ENCODE measurements at regions not wholly inside any gene's neighbourhood (a gene's known extent, or its start where the extent isn't known, plus 50 kb on each side); places are given as distances from the start of the nearest gene placed in this dataset.

DNA sequence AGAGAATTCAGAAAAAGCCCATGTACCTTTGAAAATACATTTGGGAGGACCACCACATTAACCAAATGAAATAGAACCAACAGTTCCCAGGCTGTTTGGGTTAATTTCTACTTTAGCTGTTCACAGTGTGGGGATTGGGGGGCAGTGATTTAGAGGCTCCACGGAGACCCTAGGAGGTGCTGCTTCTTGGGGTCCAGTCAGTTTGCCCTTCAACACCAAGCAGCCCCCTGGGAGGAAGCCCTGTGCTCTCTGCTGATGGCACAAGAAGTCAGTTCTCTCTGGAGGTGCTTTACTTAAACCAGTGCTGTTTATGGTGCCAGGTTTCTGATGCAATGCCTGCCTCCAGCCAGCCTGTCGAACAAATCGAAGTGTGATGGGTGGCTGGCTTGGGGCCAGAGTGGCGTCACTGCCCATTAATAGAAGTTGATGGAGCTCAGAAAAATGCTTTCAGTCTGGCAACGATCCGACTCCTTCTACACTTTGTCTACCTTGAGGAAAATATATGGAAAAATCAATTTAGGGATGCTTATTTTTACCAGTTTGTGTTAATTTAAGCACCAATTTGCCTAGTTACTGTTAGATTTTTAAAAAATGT, 134.0 kb downstream of the SNX18 start:
- peak; percentile 50 for DNase-seq (ENCODE audit: low read depth)

DNA sequence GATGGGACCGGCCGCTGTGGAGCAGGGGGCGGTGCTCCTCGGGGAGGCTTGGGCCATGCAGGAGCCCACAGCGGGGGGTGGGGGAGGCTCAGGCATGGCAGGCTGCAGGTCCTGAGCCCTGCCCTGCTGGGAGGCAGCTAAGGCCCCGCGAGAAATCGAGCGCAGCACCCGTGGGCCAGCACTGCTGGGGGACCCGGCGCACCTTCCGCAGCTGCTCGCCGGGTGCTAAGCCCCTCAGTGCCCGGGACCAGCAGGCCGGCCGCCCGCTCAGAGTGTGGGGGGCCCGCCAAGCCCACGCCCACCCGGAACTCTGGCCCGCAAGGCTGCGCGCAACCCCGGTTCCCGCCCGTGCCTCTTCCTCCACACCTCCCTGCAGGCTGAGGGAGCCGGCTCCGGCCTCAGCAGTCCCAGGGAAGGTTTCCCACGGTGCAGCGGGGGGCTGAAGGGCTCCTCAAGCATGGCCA, 131.5 kb downstream of the SNX18 start:
- DNase-seq (ENCODE audit: low read depth), result no peak

DNA sequence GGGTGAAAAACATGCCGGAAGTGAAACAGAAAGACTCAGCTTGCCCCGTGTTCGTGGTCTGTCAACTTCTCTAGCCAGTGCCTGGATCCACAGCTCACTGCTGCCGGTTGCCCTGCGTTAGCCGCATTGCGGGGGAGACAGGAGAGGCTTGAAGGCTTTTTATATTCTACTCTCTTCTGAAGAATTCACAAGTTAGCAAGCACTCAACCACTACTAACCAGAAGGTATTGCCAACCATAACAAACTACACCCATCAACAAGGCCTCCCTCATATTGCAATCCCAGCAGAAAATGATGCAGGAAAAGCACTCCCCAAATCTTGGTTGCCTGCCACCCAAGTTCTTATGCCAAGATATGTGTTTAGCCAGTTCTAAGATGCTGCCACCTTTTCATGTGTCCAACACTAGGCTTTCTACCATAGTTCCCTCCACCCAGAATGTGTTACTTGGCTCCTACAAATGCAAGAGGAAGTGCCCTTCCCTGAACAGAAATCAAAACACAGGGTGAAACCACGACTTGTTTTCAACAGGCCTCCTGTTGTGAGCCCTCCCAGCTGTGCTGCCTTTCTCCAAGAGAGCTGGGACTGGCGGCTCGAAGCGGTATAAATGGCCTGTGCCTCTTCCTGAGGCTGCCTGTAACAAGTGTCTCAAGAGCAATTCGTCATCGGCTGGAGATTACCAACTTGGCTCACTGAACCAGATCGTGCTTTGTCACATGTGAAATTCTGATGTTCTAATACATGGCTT, 129.0 kb downstream of the SNX18 start:
- DNase-seq (ENCODE audit: low read depth), result peak; percentile 64

DNA sequence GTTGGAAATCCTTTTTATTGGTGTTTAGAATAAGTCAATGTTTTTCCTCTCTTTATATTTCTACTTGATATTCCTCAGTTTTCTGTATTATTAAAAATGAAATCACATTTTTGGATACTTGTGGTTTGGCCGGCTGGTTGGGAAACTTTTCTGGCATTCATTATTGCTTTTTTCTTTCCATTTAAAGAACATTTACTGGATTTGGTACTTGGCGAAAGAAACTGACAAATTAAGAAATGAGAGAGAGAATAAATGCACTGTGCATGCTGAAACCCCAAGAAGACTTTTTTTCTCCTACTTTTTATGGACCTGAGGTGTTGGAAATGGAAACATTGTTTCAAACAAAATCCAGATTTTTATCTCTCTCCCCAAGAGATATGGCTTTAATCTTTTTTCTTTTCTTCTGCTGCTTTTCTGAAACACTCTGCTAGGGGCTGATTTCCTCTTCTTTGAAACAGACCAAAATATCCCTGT, 128.4 kb downstream of the SNX18 start:
- no peak for DNase-seq (ENCODE audit: low read depth)

DNA sequence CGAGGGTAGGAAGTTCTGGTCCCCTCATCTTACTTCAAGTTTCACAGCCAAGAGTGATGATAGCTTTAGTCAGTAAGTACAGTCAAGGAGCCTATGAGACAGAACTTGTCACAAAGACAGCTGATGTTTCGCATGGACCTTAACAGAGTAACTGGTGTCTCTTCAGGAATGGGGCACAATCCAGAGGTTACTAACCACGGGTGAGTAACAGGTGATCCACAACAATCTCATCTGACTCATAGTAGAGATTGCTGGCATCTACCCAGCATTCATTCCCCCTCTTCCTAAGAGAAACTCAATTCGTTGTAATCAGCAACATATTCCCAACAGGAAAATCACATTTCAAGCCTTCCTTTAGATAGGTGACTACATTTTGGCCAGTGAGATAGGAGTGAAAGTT, 126.7 kb downstream of the SNX18 start:
- DNase-seq (ENCODE audit: low read depth), result peak; percentile 93

DNA sequence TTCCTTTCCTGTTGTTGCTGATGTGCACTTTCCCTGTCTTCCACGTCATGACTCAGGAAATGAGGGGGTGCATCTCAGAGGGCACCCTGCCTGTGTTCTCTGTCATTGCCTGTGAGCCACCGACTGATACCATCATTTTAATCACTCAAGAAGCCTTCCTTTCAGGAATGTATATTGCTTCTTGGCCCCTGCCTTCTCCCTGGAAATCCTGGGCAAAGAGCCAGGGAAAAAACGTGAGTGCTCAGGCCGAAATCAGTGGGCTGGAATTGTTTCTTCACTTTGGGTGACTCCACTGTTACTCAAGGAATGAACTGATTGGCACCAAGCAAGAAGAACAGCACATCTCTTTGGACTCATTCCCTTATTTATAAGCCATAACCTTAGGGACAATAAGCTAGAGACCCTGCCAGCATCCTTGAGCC, 126.1 kb downstream of the SNX18 start:
- peak; percentile 93 for DNase-seq (ENCODE audit: low read depth)

DNA sequence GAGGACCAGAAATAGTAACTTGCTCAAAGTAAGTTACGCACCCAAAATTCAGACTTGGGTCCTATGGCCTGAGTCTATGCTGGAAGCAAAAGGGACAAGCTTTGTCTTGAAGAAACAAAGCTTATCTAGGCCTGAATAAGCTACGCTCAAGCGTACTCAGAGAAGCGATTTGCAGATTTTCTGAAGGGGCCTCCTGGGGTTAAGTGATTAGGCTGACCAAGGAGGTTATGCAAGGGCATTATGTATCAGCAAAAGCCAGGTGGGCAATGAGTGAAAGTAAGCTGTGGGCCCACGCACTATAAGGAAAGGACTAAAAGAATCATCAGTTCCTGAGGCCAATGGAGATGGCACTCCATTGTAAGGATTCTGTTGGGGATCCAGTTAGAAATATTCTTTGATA, 122.1 kb downstream of the SNX18 start:
- no peak for DNase-seq (ENCODE audit: low read depth)

DNA sequence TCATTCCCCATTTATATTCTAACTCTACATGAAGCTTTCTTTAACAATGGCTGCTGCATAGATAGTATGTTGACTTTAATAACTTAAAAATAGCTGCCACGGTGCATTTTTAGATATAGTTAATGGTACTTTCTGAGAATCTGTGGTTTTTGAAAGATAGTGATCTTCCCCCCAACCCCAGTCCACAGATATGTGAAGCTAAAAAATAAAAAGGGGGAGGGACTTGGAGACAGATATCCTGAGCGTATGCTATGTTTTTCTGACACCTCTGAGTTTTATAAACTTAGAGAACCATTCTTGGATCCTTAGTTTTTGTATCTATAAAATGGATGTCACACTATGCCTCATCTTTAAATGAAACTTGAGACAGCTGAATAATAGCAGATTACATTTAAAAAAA, 120.5 kb downstream of the SNX18 start:
- DNase-seq (ENCODE audit: low read depth), result no peak

DNA sequence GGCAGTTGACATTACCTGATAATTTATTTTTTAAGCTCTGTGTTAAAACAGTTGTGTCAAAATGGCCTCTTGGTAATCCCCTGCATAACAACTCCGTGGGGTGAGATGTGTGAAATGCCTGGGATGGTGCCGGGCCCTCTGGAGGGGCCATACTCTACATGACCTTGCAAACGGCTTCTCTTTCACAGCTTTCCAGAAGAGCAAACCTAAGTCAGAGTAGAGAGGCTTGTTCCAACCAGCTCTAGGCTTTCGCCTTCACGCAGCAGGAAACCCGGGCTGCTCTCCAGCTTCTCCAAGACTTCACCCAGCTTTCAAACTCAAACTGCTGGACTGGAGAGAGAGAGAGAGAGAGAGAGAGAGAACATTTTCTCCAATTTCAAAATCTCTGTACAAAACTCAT, 120.1 kb downstream of the SNX18 start:
- no peak for DNase-seq (ENCODE audit: low read depth)

DNA sequence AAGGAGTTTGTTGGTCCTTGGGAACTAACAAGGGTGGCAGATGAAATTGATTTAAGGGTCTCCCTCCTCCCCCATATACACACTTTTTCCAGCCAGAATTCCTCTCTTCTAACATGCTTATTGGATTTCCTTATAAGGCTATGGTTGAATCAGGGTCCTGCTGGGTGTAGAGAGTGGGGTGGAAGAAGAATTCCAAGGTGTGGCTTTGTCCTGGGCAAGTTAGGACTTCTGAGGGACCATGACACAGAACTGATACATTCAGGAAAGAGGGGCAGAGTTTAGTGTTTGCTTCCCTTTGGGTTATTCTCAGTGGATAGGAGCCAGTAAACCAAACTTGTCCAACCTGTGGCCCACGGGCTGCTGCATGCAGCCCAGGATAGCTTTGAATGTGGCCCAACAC, 116.5 kb downstream of the SNX18 start:
- DNase-seq (ENCODE audit: low read depth), result no peak

DNA sequence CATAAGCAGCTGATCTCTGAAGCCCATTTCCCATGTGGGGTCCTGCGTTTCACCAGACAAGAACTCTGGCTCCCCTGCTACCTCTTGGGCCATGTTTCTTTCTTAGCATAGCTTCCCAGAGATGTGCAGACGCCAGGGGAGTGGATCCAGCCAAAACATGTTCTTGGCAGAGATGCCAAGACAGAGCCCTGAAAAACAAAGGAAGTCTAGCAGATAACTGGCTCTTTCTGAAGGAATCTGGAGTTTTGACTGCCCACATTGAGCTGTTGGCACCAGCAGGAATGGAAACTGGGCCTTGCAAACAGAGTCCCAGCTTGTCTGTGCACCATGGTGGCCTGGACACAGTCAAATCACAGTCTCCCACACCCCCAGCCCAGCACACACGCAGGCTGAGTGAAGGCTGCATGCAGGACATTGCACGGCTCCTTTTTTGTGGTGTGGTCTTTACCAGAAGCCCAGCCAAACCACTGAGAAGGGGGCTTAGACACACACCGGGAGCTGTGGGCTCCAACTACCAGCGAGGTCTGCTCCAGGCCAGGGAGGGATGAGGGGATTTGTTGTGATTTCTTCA, 114.7 kb downstream of the SNX18 start:
- DNase-seq (ENCODE audit: low read depth), result no peak

DNA sequence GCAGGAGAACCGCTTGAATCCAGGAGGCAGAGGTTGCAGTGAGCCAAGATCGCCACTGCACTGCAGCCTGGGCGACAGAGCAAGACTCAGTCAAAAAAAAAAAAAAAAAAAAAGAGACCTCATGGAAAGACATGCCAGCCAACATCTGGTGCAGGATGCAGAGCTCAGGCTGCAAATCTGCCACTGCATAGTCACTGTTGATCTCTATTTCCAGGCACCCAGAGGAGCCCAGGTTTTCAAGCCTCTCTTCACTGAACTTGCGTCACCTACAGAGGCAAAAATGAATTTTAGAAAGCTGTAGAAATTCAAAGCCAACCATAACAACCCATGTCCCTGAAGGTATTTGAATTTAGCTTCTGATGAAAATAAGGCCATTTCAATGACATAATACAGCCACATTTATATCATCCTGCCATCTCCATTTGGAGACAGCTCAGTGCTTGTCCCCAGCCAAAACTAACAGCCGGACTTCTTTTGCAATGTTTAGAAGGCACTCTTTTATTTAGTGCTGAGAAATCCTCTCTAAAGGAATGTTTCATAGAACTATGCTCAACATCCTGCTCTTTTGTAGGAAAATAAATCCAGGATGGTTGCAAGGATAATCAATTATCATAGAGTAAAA, 113.3 kb downstream of the SNX18 start:
- DNase-seq (ENCODE audit: low read depth), result no peak

DNA sequence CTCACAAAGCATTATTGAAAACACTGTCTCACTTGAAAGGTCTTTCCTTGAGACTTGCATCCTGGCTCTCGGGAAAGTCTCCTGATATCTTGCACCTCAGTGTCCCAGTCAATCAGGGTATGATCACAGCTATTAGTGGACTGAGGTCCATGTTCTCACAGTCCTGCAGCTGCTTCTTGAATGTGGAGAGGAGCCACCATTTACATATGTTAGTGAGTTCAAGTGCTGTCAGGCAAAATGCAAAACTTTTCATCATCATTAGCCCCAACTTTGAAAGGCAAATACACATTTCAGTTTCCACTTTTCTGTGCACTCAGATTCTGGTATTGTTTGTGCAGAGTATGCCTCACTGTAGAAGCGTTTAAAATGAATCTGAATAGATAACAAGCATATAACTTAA, 111.6 kb downstream of the SNX18 start:
- no peak for DNase-seq (ENCODE audit: low read depth)

DNA sequence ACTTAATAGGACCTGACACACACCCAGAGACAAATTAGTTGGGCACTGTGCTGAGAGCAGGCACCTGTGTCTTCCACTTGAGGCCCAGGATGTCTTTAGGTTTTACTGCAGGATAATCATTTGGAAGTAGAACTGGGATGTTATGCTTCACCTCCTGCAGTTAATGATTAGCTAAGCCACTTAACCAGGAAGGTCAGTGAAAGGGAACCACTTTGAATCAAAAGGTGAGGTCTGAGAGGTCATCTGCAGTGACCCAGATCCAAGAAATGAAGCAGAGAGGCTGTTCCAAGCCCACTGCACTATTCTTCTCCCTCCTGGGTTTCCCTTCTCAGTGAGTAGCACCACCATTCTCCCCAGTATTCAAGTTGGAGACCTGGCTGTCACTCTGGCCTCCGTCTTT, 110.5 kb downstream of the SNX18 start:
- no peak for DNase-seq (ENCODE audit: low read depth)

DNA sequence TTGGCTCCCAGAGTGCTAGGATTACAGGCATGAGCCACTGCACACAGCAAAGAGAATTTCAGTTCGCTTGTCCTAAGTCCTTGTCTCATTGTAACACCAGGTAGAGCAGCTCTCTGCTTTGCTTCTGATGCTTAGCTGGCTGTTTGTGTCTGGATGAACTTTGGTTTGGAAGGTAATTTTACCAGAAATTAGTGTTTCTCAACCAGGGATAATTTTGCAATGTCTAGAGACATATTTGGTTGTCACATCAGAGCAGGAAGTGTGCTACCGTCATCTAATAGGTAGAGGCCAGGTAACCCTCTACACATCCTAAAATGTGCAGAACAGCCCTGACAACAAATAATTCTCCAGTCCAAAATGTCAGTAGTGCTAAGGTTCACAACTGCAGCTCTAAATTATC, 108.8 kb downstream of the SNX18 start:
- no peak for DNase-seq (ENCODE audit: low read depth)

DNA sequence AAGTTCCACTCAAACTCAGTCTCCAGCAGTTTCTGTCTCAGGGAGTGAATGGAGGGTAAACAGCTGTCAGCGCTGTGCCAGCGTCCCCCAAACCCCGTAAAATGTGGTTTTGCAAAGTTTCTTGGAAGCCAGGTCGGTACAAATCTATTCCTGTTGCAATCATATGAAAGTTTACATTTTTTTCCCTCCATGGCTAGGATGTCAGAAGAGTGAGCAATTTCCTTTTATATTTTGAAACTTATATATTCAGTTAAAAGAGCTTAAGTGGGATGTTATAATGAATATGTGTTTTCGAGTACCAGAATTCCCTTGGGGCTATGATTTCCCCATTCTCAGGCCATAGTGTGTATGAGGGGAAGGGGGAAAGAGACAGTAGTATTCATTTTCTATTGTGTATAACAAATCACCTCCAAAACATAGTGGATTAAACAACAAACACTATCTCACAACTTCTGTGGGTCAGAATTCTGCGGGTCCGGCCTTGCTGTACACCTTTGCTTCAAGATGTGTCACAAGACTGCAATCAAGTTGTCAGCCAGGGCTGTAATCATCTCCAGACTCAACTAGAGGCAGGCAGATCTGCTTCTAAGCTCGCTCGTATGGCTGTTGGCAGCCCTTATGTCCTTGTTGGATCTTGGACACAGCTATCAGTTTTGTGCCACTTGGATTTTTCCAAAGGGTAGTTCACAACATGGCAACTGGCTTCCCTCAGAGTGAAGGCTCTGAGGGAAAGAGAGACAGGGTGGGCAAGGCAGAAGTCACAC, 107.4 kb downstream of the SNX18 start:
- DNase-seq (ENCODE audit: low read depth), result no peak

DNA sequence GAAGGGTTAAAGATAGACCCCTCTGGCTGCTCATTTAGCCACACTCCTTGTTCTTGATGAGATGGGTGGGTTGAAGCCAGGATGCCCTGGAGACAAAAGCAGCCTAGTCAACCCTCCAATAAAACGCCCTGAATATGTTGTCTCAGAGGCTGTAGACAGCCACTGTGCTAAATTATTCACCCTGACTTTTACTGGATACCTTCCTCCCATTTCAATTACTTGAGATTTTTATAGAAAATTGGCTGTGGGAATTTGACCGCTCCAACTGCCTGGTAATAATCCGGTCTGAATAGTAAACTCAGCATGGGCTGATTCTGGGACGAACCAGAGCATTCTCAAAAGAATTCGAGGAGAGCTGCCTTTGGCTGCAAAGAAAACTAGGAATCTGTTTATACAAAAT, 104.2 kb downstream of the SNX18 start:
- DNase-seq (ENCODE audit: low read depth), result no peak

DNA sequence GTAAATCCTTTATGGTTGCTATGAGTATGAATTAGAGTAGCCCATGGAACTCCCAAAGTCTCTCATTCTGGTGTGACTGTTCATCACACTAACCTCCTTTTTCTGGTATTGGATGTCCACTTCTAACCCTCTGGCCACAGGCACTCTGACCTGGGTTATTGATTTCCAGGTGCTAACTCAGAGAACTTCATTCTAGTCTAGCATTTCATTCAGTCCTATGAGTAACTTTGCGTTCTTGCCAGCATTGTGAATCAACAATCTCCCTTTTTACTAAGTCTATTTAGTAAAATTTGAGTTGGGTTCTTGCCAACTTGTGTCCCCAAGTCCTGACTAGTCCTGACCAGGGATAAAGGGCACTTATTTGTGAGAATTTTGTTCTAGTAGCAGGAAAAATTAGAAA, 103.5 kb downstream of the SNX18 start:
- DNase-seq (ENCODE audit: low read depth), result no peak

DNA sequence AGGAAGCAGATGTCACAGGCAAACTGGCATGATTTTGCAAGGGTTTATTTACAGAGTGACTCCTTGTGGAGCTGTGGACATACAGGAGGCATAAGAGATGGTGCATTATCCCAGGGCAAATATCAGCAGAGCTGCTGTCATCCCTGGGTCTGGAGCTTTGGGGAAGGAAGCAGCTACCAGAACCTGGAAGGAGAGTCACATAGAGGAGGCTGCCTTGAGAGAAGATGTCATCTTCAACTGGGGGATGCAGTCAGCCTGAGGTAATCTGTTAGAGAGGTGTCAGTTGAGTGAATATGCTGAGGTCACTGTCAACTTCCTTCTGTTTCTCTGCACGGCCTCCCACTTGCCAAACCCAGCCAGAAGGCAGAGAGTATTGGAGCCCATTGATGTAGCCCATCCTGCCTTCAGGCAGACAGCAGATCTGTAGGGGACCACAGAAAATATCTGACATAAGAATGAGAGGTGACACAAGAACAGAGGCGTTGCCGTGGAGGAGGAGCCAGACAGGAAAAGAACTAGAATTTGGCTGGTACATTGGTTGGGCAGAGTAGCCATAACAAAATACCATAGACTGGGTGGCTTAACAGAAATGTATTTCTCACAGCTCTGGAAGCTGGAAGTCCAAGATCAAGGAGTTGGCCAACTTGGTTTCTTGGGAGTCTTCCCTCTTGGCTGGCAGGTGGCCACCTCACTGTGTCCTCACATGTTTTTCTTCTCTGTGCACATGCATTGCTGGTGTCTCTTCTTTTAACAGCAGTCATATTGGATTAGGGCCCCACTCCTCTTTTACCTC, 102.8 kb downstream of the SNX18 start:
- DNase-seq (ENCODE audit: low read depth), result no peak

DNA sequence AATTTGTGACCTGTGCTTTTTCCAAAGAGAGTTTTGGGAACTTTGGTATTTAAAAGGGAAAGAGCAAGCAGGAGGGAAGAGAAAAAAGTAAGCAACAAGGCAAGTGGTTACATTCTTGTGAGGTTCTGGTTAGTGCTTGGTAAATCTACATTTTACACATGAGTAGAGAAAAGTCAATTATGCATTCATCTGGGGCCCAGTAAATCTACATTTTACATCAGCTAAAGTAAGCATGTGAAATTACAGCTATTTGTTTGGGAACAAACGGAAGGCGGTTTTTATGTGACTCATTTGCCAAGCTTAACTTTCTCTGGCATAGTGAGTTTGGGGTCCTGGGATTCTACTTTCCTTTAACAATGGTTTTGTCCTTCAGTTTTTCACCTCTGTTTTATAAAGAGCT, 102.2 kb downstream of the SNX18 start:
- DNase-seq (ENCODE audit: low read depth), result no peak

DNA sequence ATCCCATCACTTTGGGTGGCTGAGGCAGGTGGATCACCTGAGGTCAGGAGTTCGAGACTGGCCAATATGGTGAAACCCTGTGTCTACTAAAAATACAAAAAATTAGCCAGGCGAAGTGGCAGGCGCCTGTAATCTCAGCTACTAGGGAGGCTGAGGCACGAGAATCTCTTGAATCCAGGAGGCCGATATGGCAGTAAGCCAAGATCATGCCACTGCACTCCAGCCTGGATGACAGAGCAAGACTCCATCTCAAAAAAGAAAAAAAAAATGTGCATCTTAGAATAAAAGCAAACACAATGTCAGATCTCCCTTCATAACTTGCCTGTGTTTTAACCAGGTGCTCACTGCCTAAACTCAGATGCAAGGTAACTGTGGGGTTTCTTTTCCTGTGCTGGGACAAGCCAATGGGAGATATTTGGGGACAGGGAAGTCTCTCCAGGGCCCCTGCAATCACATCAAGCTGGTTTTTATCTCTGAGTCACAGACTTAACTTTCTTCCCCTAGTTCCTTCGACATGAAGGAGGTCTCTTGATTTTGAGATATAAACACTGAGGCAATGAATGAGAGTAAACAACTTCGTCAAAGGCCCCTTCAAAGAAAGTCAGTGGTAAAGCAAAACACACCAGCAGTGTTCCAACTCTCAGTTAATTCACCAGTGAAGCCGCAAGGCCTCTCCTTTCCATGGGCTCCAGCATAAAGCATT, 99.1 kb downstream of the SNX18 start:
- DNase-seq (ENCODE audit: low read depth), result no peak
